Adrenal gland (tissue), 5 donors: ENCODE measurements at regions not wholly inside any gene's neighbourhood (a gene's known extent, or its start where the extent isn't known, plus 50 kb on each side); places are given as distances from the start of the nearest gene placed in this dataset.

Experiments
- POLR2A ChIP-seq, 2 donors: fragments of 450-650 bp; IDR thresholded peaks; one replicate each; pipeline ENCODE4 v1.6.1; 2017; ENCODE audit warnings: antibody characterized with exemption in 2 of 2, mild to moderate bottlenecking in 2 of 2, moderate library complexity in 1 of 2
- TF ChIP-seq, protein P1 (sequence below), 6 experiments: fragments of 450-650 bp in 4 of 6; fragments of 200-600 bp in 2 of 6; sonication (generic) in 1 of 6; IDR thresholded peaks; 1 replicate in 5 of 6; 2 replicates in 1 of 6; pipeline versions ENCODE4 v1.5.1 to v1.8.0; 2016 to 2021; ENCODE audit warnings: antibody characterized with exemption in 6 of 6, mild to moderate bottlenecking in 2 of 6, moderate library complexity in 1 of 6
- donor health status: DM: no; HTN: no; CAD: no.

DNA sequence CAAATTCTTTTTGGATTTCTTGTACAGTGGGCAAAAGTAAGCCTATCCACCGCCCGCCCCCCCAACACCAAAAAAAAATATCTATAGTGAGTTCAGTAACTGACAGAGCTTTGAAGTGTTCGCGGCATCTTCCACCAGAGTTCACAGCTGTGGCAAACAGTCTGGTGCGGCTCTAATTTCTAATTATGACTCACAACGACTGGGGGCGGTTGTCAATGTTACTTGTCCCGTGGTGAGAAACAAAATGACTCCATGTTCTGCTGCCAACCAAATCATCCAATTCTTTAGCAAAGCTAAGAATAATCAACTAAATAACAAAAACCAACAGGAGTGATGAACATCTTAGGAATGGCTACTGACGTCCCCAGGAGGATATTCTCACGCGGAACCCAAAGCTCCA, 392.5 kb upstream of the SALL3 start:
- TF ChIP-seq, protein P1, sequence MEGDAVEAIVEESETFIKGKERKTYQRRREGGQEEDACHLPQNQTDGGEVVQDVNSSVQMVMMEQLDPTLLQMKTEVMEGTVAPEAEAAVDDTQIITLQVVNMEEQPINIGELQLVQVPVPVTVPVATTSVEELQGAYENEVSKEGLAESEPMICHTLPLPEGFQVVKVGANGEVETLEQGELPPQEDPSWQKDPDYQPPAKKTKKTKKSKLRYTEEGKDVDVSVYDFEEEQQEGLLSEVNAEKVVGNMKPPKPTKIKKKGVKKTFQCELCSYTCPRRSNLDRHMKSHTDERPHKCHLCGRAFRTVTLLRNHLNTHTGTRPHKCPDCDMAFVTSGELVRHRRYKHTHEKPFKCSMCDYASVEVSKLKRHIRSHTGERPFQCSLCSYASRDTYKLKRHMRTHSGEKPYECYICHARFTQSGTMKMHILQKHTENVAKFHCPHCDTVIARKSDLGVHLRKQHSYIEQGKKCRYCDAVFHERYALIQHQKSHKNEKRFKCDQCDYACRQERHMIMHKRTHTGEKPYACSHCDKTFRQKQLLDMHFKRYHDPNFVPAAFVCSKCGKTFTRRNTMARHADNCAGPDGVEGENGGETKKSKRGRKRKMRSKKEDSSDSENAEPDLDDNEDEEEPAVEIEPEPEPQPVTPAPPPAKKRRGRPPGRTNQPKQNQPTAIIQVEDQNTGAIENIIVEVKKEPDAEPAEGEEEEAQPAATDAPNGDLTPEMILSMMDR (IDR thresholded peaks at IDR 0.05): no peak
- TF ChIP-seq POLR2A (IDR thresholded peaks at IDR 0.05): no peak
